Amniotic epithelial cell (primary cell): ENCODE measurements at regions not wholly inside any gene's neighbourhood (a gene's known extent, or its start where the extent isn't known, plus 50 kb on each side); places are given as distances from the start of the nearest gene placed in this dataset.

ENCODE experiments used
- DNase-seq: peaks from one replicate; pipeline ENCODE4 v3.0.0-alpha.2; 2010; ENCODE audit warnings: low read depth

DNA sequence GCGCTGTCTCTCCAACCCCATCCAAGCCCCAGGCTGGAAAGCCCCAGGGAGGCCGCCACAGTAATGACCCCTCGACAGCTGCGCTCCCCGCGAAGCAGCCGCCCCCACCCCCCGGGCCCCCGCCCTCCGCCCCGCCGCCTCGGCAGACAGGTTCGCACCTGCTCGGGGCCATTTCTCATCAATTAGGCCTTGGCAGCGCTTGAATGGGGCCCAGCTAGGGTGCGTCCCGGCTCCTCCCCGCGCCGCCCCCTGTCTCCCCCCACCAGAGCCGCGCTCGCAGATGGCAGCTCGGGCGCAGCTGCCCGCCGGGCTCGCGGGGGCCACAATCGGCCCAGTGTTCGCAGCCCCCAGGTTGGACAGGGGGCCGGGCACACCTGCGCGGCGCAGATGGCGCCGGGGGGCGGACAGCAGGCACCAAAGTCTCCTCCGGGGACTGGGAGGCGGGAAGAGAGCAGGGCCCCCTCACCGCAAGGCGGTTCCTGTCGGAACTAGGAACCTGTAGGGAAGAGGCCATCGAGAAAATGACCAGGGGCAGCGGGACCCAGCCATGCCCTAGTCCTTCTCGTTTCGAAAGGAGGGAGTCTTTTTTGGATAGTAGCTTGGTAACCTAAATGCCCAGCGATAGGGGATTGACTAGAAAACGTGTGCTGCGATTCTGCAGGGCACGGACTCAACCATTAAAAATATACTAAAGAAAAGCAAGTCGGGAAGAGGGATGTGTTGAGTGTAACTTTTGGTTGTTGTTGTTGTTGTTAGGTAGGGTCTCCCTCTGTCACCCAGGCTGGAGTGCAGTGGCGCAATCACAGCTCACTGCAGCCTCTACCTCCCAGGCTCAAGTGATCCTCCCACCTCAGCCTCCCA lies 83.2 kb upstream of the EYA2 start:
- DNase-seq: no peak

DNA sequence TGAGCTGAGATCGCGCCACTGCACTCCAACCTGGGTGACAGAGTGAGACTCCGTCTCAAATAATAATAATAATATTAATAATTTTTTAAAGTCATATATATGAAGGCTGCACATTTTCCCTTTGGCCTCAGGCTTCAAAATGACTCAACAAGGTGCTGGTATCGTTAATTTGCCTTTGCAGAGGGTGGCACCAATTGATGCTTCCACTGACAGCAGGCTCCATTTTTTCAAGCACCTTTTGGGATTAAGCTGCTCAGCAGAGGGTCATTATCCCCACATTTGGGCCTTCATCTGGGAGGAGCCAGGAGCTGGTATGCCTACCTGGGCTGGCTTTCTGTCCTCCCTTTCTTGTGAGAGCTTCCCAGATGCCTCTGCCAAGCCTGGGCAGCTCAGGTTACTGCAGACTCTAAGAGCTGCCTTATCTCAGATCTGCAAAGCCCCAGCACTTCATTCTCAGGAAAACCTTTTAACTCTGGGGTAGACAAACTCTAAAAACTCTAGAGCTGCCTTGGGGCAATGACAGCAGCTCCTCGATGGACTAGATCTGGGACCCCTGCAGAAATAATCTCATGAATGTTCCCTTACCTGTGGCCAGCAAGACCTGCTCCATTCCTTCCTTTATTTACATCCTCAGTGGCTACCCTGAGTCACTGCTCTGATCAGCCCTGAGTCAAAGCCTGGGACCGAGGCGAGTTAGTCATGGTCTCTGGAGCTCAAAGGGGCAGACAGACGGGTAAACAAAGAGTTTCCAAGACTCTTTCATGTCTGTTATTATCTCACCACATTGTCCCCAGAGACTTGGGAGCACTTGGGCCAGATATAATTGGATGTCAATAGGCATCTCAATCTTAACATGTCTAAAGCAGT lies 80.0 kb upstream of the EYA2 start:
- DNase-seq: peak; percentile 70

DNA sequence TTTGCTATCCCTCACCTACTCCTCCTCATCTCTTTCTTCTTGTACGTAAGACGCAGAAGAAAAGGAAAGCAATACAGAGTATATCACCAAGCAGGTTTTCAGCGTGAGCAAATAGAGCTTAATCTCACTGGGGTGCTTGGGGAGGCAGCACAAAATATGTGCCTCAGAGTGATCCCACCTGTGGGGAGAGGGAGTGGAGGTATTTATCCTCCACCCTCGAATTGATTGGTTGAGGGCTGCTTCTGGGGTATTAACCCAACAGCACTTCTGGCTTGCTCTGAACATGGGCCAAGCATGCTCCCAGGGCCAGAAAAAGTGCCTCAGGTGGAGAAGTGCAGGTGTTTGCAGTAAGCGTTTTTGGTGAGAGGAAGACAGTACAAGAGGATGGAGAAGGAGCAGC lies 78.5 kb upstream of the EYA2 start:
- no peak for DNase-seq

DNA sequence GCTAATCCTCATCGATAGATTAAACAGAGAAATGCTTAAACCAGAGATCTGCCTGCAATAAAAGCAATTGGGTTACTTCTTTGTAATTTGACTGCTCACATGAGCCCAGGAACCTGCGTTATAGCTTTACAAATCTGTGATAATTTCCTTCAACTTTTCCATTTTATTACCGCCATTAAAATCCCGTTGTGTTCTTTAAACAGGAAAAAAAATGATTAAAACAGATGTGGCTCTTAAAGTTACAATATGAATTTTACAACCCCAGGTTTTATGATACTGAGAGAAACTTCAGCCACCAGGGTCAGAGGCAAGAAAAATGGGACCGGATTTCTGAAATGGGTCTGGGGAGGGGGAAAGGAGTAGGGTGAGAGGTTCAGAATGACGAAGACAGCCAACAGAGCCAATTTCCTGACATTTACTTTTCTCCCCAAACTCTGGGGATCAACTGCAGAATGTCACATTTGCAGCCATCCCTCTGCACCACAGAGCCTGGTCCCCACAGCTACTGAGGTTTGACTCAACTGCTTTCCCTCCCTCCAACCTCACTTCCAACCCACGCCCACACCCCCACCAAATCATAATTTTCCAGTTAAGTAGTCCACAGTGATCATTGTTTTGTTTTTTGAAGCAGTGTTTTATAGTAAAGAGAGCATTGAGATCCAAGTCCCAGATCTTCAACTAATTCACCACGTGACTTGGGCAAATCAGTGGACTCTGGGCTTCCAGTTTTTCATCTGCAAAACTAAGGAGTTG lies 77.6 kb upstream of the EYA2 start:
- no peak for DNase-seq

DNA sequence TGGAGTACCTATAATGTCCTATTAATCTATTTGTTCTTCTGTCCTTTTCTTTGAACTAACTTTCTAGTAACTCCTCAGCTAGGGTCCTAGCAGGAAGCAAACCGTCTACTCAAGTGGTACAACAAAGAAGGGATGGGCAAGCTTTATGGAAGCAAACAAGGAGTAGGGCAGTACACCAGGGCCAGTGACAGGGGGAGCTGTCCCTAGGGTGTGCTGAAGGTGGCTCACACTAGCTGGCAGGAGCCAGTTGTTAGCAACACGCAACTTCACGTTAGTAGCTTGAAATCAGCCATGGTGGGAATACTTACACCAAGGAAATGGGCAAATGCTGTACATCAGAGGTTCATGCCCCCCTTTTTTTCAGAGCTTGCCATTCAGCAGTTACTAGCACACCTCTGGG lies 74.0 kb upstream of the EYA2 start:
- no peak for DNase-seq

DNA sequence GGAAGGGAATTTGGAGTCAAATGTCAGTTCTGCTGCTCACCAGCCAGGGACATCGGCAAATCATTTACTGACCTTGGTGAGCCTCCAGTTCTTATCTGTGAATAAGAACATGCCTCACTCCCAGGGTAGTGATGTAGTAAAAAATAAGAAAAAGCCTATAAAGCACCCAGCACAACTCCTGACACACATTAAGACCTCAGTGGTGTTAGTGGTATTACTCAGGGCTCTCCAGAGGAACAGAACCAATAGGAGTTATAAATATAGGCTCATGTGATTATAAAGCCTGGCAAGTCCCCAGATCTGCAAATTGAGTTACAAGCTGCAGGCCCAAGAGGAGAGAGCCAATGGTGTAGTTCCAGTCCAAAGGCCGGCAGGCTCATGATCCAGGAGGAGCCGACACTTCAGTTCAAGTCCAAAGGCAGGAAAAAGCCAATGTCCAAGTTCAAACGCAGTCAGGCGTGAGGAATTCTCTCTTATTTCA lies 71.3 kb upstream of the EYA2 start:
- peak; percentile 50 for DNase-seq

DNA sequence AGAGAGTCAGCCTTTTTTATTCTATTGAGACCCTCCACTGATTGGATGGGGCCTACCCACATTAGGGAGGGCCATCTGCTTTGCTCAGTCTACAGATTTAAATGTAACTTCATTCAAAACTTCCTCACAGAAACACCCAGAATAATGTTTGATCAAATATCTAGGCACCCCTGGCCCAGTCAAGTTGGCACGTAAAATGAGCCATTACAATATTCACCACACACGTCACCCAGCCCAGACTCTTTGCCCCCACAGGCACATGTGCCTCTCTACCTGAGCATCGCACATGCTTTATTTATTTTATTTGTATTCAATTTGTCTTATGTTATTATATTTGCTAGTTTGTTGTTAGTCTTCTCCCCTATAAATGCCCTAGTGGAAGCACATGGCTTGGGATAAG lies 70.9 kb upstream of the EYA2 start:
- DNase-seq: no peak

DNA sequence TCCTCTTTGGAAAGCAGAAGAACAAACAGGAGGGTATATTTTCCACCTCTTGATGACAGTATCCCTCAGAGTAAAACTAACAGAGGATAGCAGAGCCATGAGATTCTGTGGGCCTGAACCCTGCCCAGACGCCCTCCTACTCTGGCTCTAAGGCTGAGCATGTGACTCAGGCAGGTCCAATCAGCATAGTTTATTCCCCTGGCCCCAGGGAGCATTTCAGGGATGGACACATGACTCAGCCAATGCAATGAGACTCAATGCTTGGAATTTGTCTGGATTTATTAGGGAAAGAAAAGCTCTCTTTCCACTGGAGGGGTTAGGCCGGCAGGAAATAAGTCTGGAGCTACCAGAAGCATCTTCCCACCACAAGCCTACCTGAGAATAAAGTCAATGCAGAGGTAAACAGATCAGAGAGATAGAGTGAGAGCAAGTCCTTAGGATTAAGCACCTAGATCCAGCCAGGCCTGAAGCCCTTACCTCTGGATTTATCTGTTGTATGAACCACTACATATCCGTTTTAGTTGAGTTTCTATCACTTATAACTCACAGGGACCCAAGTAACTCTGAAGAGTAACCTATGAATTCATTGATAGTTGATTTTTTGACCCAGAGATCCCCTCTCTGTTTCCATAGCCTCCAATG lies 68.2 kb upstream of the EYA2 start:
- peak; percentile 35 for DNase-seq

DNA sequence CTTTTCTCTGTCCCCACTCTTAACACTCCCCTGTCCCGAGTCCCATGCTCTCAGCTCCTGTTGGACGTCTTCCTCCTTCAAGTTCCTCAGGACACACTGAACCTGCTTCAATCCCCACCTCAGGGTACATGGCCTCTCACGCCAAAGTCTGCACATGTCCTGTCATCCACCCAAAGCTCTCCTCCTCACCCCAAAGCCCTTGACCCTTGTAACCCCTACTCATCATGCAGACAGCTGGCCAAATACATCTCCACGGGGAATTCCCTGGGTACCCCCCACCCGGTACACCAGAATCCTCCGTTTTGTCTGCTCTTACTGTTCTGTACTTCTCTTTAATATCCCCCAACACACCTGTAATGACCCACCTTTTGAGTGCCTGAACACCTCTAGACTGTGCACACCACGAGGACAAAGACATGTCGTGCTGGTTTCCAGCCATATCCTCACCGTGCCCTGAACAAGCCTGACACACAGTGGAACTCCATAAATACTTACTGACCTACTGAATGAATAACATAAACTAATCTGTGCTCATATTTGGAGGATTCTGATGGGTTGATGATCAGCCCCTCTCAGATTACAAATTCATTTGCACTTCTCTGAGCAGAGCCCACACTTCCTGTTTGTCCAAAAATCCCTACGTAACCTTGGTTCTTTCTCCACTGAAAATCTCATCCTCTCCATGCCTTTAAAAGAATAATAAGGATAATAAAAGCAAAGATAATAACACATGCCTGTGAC lies 66.8 kb upstream of the EYA2 start:
- no peak for DNase-seq

DNA sequence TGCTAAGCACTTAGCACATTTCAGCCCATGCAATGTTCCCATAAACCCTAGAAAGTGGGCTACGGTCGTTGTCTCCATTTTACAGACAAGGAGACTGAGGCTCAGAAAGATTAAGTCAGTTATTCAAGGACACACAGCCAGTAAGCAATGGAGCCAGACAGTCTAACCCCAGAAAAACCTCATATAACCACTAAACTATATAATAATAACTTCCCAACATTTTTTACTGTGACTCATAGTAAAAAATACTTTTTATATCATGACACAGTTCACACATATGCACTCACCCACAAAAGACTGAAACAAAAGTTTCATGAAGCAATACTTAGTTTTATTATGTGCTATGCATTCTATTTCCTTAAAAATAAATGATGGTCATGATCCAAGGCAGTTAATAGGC lies 66.2 kb upstream of the EYA2 start:
- DNase-seq: peak; percentile 70

DNA sequence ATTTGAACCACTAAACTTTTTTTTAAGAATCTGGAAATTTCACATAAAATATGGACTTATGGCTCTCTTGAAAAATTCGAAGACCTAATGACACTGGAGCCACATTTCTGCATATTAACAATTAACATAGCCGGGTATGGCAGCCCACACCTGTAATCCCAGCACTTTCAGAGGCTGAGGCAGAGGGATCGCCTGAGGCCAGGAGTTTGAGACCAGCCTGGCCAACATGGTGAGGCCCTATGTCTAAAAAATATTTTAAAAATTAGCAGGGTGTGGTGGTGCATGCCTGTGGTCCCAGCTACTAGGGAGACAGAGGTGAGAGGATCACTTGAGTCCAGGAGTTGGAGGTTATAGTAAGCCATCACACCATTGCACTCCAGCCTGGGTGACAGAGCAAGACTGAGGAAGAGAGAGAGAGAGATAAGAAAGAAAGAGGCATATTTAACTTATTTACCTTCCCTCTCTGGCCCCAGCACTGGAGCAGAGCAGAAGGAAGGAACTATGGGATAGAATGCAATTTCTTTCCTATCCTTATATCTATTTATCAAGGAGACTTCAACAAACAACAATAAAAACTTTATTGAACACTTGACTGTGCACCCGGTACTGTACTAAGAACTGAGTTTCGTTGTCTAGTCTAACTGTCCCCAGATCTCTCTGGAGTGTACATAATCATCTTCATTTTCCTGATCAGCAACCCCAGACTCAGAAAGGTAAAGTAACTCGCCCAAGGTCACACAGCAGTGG lies 63.6 kb upstream of the EYA2 start:
- no peak for DNase-seq

DNA sequence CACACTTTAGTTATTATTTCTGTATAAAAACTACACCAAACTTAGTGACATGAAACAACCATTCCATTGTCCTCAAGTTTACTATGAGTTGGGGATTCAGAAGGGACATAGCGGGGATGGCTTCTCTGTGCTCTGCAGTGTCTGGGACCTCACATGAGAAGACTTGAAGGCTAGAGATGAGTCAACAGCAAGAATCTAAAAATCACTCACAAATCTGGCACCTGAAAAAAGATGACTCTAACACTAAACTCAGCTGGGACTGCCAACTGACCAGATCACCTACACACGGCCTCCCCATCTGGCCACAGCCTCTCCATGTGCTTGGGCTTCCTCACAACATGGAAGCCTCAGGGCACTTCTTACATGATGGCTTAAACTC lies 63.0 kb upstream of the EYA2 start:
- DNase-seq: no peak

DNA sequence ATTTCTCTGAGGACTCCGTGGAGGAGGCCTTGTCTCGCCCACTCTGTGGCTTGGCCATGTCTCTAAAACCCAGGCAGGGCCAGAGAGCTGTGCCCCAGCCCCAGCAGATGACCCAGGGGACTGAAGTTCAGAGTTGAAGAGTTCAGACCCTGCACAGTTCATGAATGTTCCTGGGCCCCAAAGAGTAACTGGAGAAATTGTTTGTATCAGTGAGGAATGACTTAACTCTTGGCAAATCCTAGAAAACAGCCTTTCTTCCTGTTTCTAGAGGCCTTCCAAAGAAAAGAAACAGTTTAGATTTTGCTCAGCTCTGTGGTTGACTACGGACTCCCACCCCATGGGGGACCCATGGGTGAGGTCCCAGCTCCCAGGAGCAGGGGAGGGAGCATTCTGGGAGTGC lies 62.1 kb upstream of the EYA2 start:
- DNase-seq: no peak

DNA sequence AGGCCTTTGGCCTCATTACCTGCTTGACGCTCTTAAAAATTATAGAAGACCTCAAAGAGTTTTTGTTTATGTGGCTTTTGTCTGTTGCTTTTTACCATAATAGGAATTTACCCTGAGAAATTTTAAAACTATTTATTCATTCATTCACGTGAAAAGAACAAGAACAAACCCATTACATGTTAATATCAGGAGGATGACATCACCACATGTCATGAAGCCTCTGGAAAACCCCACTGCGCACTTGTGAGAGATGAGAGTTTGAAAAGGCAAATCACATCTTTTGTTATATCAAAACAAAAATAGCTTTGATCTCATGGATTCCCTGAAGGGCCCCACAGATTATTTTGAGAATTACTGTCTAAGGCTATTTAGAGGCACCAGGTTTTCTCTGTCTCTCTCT lies 61.3 kb upstream of the EYA2 start:
- no peak for DNase-seq

DNA sequence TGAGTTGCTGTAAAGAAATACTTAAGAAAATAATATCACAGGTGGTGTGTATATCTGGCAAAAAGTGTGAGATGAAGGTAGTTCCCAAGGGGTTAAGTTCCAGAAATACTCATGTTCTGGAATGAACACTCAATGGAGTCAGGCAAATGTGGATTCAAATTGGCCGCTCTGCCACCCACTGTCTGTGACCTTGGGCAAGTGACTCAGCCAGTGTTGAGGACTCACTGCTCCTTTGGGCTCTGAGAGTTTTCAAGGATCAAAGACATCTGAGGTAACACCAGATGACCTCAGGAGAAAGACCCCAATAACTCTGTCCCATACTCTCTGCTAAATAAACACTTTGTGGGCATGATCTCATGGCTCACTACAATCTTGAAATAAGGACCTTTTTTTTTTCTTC lies 59.2 kb upstream of the EYA2 start:
- peak; percentile 10 for DNase-seq

DNA sequence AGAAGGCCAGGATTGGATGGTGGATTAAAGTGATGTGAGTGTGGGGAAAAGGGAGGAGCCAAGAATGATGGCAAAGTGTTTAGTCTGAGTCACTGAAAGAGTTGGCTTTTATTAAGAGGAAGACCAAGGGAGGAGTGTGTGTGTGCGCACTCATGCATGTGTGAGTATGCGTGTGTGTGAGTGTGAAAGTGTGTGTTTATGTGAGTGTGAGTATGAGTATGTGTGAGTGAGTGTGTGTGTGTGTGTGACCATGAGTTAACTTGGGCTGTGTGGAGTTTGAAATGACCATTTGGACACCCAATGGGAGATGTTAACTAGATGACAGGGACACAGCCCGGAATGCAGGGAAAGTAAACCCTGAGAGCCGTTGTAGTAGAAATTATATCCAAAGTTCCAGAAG lies 57.6 kb upstream of the EYA2 start:
- DNase-seq: no peak

DNA sequence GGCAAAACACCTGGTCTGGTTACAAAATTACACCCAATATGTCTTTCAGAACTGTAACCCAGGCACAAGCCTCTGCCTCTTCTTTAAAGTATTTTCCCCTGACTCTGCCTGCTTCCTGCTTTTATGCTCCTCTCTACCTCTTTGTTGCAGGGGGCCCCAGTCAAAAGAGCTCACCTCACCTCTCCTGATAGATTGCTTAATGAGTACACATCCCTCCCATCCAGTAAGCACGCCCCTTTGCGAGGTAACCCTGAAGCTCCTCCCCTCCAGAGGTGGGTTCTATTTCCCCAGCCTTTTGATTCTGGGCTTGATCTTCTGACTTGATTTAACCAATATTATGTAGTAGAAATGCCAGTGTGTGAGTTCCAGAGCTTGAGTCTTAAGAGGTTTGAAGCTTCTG lies 56.6 kb upstream of the EYA2 start:
- no peak for DNase-seq

DNA sequence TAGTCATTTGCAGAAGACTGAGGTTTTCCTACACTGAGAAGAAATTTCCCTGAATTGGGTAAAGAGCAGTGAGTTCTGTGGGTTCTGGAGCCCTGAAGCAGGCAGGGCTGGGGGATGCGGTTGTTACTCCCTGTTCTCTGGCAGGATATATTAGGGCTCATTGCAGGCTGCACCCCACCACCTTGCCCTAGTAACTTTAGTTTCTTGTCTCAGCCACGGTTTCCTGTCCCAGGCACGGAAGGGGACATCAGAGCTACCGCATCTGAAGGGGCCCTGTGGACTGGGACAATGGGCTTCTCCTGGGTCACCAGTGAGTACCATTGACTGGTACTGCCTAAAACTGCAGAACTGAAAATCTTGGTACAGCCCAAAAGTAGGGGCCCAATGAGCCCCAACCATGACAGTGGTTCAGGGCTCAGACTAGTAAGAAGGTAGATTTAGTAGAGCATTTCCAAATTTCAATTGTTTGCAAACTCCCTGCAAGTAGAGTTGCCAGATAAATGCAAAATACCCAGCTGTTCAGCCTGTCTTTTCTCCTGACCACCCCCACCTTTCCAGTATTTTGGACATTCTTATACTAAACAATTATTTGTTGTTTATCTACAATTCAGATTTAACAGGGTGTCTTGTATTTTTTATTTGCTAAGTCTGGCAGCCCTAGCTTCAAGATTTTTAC lies 54.5 kb upstream of the EYA2 start:
- no peak for DNase-seq
